Endodermal cell (in vitro differentiated cells): ENCODE measurements at regions not wholly inside any gene's neighbourhood (a gene's known extent, or its start where the extent isn't known, plus 50 kb on each side); places are given as distances from the start of the nearest gene placed in this dataset.
A peak's percentile ranks its signal among the peaks of the same experiment; 100 is the strongest.

ENCODE experiments used
- DNase-seq: peaks from one replicate; pipeline ENCODE4 v3.0.0-alpha.2; 2017
- H3K27ac ChIP-seq: 2 replicates; pipeline ENCODE4 v1.5.1; 2013; ENCODE audit warnings: mild to moderate bottlenecking, low read depth, low read length, moderate library complexity
- H3K27me3 ChIP-seq: 2 replicates; pipeline ENCODE4 v1.6.1; 2013; ENCODE audit warnings: mild to moderate bottlenecking, low read length, moderate library complexity; ENCODE audit not compliant: insufficient read depth, control insufficient read depth, poor library complexity, severe bottlenecking
- H3K36me3 ChIP-seq: 2 replicates; pipeline ENCODE4 v1.7.0; 2013; ENCODE audit warnings: mild to moderate bottlenecking, low read length, moderate library complexity; ENCODE audit not compliant: control insufficient read depth, insufficient read depth
- H3K4me1 ChIP-seq: one replicate; pipeline ENCODE4 v1.7.0; 2013; ENCODE audit warnings: low read length; ENCODE audit not compliant: control insufficient read depth, insufficient read depth
- H3K4me3 ChIP-seq: 2 replicates; pipeline ENCODE4 v1.5.1; 2013; ENCODE audit warnings: mild to moderate bottlenecking, low read length, moderate library complexity
- H3K9ac ChIP-seq: 2 replicates; pipeline ENCODE4 v1.6.1; 2013; ENCODE audit warnings: mild to moderate bottlenecking, low read length, moderate library complexity; ENCODE audit not compliant: poor library complexity, severe bottlenecking; ENCODE audit errors: extremely low read depth
- H3K9me3 ChIP-seq: 2 replicates; pipeline ENCODE4 v1.6.1; 2013; ENCODE audit warnings: mild to moderate bottlenecking, low read length, moderate library complexity; ENCODE audit not compliant: control insufficient read depth
- H3K27ac Mint-ChIP-seq: 2 replicates; pipeline ENCODE4 v1.8.0; 2020; ENCODE audit warnings: mixed read lengths
- H3K27me3 Mint-ChIP-seq: 2 replicates; pipeline ENCODE4 v1.8.0; 2021; ENCODE audit warnings: mild to moderate bottlenecking, mixed read lengths; ENCODE audit not compliant: insufficient read depth
- H3K36me3 Mint-ChIP-seq: 2 replicates; pipeline ENCODE4 v1.8.0; 2020; ENCODE audit warnings: low read depth, mixed read lengths
- H3K4me1 Mint-ChIP-seq: 2 replicates; pipeline ENCODE4 v1.8.0; 2020; ENCODE audit warnings: mixed read lengths
- H3K4me3 Mint-ChIP-seq: 2 replicates; pipeline ENCODE4 v1.8.0; 2020; ENCODE audit warnings: mild to moderate bottlenecking, moderate library complexity, mixed read lengths
- H3K9me3 Mint-ChIP-seq: 2 replicates; pipeline ENCODE4 v1.8.0; 2020; ENCODE audit warnings: mild to moderate bottlenecking, mixed read lengths
- WGBS, 2 experiments: methylation state at CpG; one replicate each; pipeline versions ENCODE4 v1.1.5 to v1.1.7; 2013; ENCODE audit warnings: missing lambda C conversion rate in 2 of 2, mixed read lengths in 1 of 2; ENCODE audit not compliant: insufficient coverage in 1 of 2, insufficient read length in 1 of 2; 5-methylcytosine and 5-hydroxymethylcytosine counted together
- TF ChIP-seq, protein P1 (sequence below): fragments of 200-600 bp; sonication (generic); conservative IDR thresholded peaks from 2 replicates; pipeline ENCODE4 v1.5.0; 2021; ENCODE audit warnings: antibody characterized with exemption, mild to moderate bottlenecking

DNA sequence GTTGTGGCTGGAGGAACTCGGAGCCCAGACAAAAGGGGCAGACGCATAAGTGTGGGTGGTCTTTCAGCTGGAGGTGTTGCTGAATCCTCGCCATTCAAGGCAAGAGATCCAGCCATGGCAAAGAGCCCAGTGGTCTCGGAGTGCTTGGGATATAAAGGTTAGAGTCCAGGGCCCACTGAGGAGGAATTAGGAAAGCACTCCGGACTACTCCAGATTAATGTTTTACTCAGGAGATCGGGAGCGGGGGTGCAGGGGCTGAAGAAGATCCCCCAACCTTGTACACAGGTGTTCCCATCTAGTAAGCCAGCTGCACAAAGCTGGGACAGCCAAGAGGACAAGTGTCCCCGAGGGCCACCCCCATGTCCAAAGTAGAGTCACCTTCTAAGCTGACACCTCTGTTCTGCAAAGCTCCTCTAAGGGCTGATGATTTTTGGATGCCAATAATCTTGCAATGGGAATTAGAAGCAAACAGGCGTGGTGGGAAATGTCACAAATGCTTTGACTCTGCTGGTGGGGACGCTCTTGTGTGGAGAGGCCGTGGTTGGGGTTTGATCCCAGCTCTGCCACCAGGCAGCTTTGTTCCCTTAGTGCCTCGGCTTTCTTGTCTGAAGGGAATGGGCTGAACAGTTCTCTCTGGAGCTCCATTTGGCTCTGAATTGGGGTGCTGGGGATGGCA, 194.3 kb upstream of the SOX1 start:
- H3K27ac ChIP-seq = no peak overlapping the region
- no peak overlapping the region for H3K4me3 ChIP-seq
- Mint-ChIP-seq H3K27ac (no peak overlapping the region), H3K27me3 (peaks cover 28% of the 10 kb centered on the region), H3K4me1 (no peaks in the 10 kb centered on the region), H3K4me3 (no peak overlapping the region), H3K36me3 (no peaks in the 10 kb centered on the region), H3K9me3 (peaks cover 10% of the 10 kb centered on the region)
- no peak overlapping the region for H3K9ac ChIP-seq
- no peaks in the 10 kb centered on the region for H3K4me1 ChIP-seq
- TF ChIP-seq, protein P1, sequence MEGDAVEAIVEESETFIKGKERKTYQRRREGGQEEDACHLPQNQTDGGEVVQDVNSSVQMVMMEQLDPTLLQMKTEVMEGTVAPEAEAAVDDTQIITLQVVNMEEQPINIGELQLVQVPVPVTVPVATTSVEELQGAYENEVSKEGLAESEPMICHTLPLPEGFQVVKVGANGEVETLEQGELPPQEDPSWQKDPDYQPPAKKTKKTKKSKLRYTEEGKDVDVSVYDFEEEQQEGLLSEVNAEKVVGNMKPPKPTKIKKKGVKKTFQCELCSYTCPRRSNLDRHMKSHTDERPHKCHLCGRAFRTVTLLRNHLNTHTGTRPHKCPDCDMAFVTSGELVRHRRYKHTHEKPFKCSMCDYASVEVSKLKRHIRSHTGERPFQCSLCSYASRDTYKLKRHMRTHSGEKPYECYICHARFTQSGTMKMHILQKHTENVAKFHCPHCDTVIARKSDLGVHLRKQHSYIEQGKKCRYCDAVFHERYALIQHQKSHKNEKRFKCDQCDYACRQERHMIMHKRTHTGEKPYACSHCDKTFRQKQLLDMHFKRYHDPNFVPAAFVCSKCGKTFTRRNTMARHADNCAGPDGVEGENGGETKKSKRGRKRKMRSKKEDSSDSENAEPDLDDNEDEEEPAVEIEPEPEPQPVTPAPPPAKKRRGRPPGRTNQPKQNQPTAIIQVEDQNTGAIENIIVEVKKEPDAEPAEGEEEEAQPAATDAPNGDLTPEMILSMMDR = no peak
- H3K9me3 ChIP-seq = peaks cover 5% of the 10 kb centered on the region
- DNase-seq = no peak
- WGBS, 2 experiments = 89 to 95% methylated on average over 6 to 12 of the region's 12 CpGs
- H3K27me3 ChIP-seq = peaks cover 15% of the 10 kb centered on the region
- no peaks in the 10 kb centered on the region for H3K36me3 ChIP-seq

DNA sequence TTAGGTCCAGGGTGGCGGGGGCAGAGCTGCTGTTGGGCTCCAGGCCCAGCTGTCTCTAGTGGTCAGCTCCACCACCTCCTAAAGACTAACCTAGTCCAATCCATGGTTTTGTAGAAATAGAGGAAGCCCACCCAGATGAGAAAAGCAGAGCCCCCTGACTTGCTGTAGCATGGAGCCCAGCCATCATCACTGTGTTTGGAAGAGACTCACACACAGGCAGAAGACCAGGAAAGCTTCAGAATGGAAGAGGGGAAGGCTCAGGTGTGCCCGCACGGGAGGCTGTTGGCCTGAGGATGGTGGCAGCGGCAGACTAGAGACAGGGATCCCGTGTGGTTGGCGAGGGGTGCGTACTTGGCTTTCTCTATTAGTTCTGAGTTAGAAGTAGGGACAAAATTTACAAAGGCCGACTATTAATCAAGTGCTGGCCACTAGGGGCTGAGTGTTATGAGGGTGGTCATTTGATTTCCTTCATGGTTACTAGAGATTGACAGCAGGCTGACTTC, 193.2 kb upstream of the SOX1 start:
- no peak overlapping the region for H3K9ac ChIP-seq
- no peak overlapping the region for H3K4me3 Mint-ChIP-seq
- no peaks in the 10 kb centered on the region for H3K4me1 ChIP-seq
- no peak for DNase-seq
- peaks cover 15% of the 10 kb centered on the region for H3K27me3 ChIP-seq
- H3K27me3 Mint-ChIP-seq = peaks cover 28% of the 10 kb centered on the region
- peaks cover under 1% of the 10 kb centered on the region for H3K9me3 Mint-ChIP-seq
- TF ChIP-seq, protein P1 = peak; percentile 31
- 91 to 96% methylated on average over 3 to 8 of the region's 8 CpGs for WGBS, 2 experiments
- H3K27ac Mint-ChIP-seq = no peak overlapping the region
- H3K27ac ChIP-seq = no peak overlapping the region
- H3K9me3 ChIP-seq = no peaks in the 10 kb centered on the region
- no peaks in the 10 kb centered on the region for H3K36me3 ChIP-seq
- H3K4me3 ChIP-seq = no peak overlapping the region
- no peaks in the 10 kb centered on the region for H3K36me3 Mint-ChIP-seq
- H3K4me1 Mint-ChIP-seq = no peaks in the 10 kb centered on the region

GRCh38 chr13:111874981-111875380, 192.0 kb upstream of the SOX1 start:
- Mint-ChIP-seq H3K36me3 (no peaks in the 10 kb centered on the region), H3K27ac (no peak overlapping the region), H3K4me1 (no peaks in the 10 kb centered on the region), H3K27me3 (peaks cover 20% of the 10 kb centered on the region), H3K9me3 (no peaks in the 10 kb centered on the region), H3K4me3 (no peak overlapping the region)
- WGBS, 2 experiments = 88 to 93% methylated on average over 7 to 13 of the region's 13 CpGs
- Histone ChIP-seq H3K9ac (no peak overlapping the region), H3K4me3 (no peak overlapping the region), H3K27me3 (peaks cover 15% of the 10 kb centered on the region), H3K9me3 (no peaks in the 10 kb centered on the region), H3K4me1 (no peaks in the 10 kb centered on the region), H3K36me3 (no peaks in the 10 kb centered on the region), H3K27ac (no peak overlapping the region)
- peak; percentile 18 for DNase-seq
- TF ChIP-seq, protein P1 = no peak
